HCT116 (cell line): ENCODE measurements at regions not wholly inside any gene's neighbourhood (a gene's known extent, or its start where the extent isn't known, plus 50 kb on each side); places are given as distances from the start of the nearest gene placed in this dataset.

Experiments used
- ELF1 ChIP-seq: IDR thresholded peaks from 2 replicates; pipeline ENCODE4 v1.6.1; 2012; ENCODE audit warnings: low read depth, borderline replicate concordance
- FOSL1 ChIP-seq: IDR thresholded peaks from 2 replicates; pipeline ENCODE4 v1.6.1; 2012; ENCODE audit warnings: low read depth
- POLR2A ChIP-seq: IDR thresholded peaks from 2 replicates; pipeline ENCODE4 v1.7.0; 2011; ENCODE audit warnings: borderline replicate concordance; ENCODE audit not compliant: insufficient read depth, insufficient read length; ENCODE audit errors: extremely low read depth
- POLR2AphosphoS5 ChIP-seq: IDR thresholded peaks from 2 replicates; pipeline ENCODE4 v1.6.1; 2011; ENCODE audit warnings: mild to moderate bottlenecking, low read depth, low read length, moderate library complexity
- SRF ChIP-seq: IDR thresholded peaks from 2 replicates; pipeline ENCODE4 v1.6.1; 2012; ENCODE audit warnings: low read depth
- ZFX ChIP-seq: fragments of 450-650 bp; IDR thresholded peaks from 2 replicates; pipeline ENCODE4 v1.6.1; 2017
- TF ChIP-seq, protein P1 (sequence below), 3 experiments: fragments of 200-600 bp in 1 of 3; sonication (generic) in 1 of 3; IDR thresholded peaks in 2 of 3; conservative IDR thresholded peaks in 1 of 3; 2 replicates each; pipeline ENCODE4 v1.5.1; 2012 to 2017; ENCODE audit warnings: low read depth in 2 of 3, low read length in 2 of 3, antibody characterized with exemption in 1 of 3, borderline replicate concordance in 1 of 3, control low read depth in 1 of 3, mild to moderate bottlenecking in 1 of 3, mixed read lengths in 1 of 3, mixed run types in 1 of 3, moderate library complexity in 1 of 3; ENCODE audit not compliant: insufficient read depth in 1 of 3
- TF ChIP-seq, protein P2 (sequence below): IDR thresholded peaks from 2 replicates; pipeline ENCODE4 v1.6.1; 2012

DNA sequence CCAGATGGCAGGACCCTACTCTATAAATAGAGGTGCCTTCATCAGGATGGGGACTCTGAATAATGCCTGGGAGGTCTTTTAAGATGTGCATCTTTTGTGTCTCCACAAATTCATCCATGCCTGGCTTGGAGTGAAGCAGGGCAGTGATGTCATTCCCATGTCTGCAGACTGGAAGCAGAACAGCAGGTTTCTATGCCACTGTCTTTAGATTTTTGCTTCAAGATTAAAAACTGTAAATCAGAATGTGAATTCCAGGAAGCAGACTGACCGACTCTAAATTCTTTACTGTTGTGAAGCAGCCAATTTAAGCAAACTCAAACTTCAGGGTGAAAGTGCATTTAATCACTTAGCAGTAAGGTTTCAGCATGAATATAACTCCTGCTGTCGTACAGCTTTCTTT, 159.3 kb downstream of the SCG2 start:
- TF ChIP-seq POLR2AphosphoS5, result no peak
- TF ChIP-seq, protein P1, sequence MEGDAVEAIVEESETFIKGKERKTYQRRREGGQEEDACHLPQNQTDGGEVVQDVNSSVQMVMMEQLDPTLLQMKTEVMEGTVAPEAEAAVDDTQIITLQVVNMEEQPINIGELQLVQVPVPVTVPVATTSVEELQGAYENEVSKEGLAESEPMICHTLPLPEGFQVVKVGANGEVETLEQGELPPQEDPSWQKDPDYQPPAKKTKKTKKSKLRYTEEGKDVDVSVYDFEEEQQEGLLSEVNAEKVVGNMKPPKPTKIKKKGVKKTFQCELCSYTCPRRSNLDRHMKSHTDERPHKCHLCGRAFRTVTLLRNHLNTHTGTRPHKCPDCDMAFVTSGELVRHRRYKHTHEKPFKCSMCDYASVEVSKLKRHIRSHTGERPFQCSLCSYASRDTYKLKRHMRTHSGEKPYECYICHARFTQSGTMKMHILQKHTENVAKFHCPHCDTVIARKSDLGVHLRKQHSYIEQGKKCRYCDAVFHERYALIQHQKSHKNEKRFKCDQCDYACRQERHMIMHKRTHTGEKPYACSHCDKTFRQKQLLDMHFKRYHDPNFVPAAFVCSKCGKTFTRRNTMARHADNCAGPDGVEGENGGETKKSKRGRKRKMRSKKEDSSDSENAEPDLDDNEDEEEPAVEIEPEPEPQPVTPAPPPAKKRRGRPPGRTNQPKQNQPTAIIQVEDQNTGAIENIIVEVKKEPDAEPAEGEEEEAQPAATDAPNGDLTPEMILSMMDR (IDR thresholded peaks at IDR 0.05 in 2 of 3, conservative IDR thresholded peaks at IDR 0.05 in 1 of 3; ENCODE audit: borderline replicate concordance in 1 of 3, insufficient read depth in 1 of 3, low read depth in 2 of 3, low read length in 2 of 3), result no peak
- TF ChIP-seq ZFX, result no peak
- TF ChIP-seq, protein P2, sequence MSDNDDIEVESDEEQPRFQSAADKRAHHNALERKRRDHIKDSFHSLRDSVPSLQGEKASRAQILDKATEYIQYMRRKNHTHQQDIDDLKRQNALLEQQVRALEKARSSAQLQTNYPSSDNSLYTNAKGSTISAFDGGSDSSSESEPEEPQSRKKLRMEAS, result no peak
- no peak for TF ChIP-seq POLR2A
- no peak for TF ChIP-seq FOSL1
- TF ChIP-seq SRF, result no peak
- no peak for TF ChIP-seq ELF1
